Endothelial cell of umbilical vein (primary cell): ENCODE measurements at regions not wholly inside any gene's neighbourhood (a gene's known extent, or its start where the extent isn't known, plus 50 kb on each side); places are given as distances from the start of the nearest gene placed in this dataset.
"Not testable (repeated sequence)": the region's sequence is repeated elsewhere in the genome, so short reads cannot be mapped to it uniquely, and the experiment has no call there.

Experiments
- EZH2 ChIP-seq: IDR thresholded peaks from 2 replicates; pipeline ENCODE4 v1.6.1; 2012; ENCODE audit warnings: borderline replicate concordance, low read depth, mild to moderate bottlenecking, moderate library complexity, low read length, inconsistent platforms; ENCODE audit not compliant: severe bottlenecking
- GATA2 ChIP-seq: IDR thresholded peaks from 2 replicates; pipeline ENCODE4 v1.7.0; 2011; ENCODE audit warnings: low read depth, mild to moderate bottlenecking, moderate library complexity, mixed read lengths, low read length; ENCODE audit not compliant: insufficient read length, insufficient read depth
- POLR2A ChIP-seq: IDR thresholded peaks from 2 replicates; pipeline ENCODE4 v1.6.1; 2012; ENCODE audit warnings: low read depth, mild to moderate bottlenecking, control low read depth, low read length
- TF ChIP-seq, protein P1 (sequence below): IDR thresholded peaks from 2 replicates; pipeline ENCODE4 v1.6.1; 2011; ENCODE audit not compliant: insufficient read depth, insufficient read length
- TF ChIP-seq, protein P2 (sequence below), 2 donors: IDR thresholded peaks; 1 replicate in 1 of 2; 2 replicates in 1 of 2; pipeline ENCODE4 v1.5.1; 2011; ENCODE audit warnings: low read length in 2 of 2, mild to moderate bottlenecking in 2 of 2, moderate library complexity in 2 of 2, control low read depth in 1 of 2, inconsistent platforms in 1 of 2, low read depth in 1 of 2; ENCODE audit not compliant: insufficient read depth in 1 of 2; ENCODE audit errors: extremely low read depth in 1 of 2

DNA sequence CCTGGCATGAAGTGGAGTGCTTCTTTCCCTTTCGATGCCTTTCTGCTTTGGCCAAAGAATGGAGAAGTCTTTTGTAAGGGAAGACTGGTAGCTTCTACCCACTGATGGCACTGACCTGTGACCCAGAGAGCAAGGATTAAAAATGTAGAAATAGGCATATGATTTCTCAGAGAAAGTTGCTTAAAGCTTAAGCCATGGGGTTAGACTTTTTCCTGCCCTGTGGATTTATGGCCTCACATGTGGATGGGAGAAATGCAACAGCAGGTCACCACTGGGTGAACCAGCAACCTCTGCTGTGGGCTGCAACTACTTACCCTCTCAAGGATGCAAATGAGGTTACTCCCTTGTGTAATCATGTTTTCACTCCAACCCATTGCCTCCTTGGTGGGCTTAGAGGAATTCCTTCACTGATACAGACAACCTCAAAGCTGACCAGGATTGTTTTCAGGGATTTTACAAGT, 86.7 kb upstream of the CDC42EP3 start:
- TF ChIP-seq EZH2, POLR2A, GATA2: not testable (repeated sequence)
- TF ChIP-seq, protein P1, sequence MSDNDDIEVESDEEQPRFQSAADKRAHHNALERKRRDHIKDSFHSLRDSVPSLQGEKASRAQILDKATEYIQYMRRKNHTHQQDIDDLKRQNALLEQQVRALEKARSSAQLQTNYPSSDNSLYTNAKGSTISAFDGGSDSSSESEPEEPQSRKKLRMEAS, result not testable (repeated sequence)
- TF ChIP-seq, protein P2, sequence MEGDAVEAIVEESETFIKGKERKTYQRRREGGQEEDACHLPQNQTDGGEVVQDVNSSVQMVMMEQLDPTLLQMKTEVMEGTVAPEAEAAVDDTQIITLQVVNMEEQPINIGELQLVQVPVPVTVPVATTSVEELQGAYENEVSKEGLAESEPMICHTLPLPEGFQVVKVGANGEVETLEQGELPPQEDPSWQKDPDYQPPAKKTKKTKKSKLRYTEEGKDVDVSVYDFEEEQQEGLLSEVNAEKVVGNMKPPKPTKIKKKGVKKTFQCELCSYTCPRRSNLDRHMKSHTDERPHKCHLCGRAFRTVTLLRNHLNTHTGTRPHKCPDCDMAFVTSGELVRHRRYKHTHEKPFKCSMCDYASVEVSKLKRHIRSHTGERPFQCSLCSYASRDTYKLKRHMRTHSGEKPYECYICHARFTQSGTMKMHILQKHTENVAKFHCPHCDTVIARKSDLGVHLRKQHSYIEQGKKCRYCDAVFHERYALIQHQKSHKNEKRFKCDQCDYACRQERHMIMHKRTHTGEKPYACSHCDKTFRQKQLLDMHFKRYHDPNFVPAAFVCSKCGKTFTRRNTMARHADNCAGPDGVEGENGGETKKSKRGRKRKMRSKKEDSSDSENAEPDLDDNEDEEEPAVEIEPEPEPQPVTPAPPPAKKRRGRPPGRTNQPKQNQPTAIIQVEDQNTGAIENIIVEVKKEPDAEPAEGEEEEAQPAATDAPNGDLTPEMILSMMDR (IDR thresholded peaks at IDR 0.05; ENCODE audit: extremely low read depth in 1 of 2, insufficient read depth in 1 of 2, low read depth in 1 of 2, low read length in 2 of 2), result not testable (repeated sequence)
